Duodenal mucosa (tissue), 2 donors: ENCODE measurements at regions not wholly inside any gene's neighbourhood (a gene's known extent, or its start where the extent isn't known, plus 50 kb on each side); places are given as distances from the start of the nearest gene placed in this dataset.
A peak's percentile ranks its signal among the peaks of the same experiment; 100 is the strongest.

Source experiments
- H3K27ac ChIP-seq: one replicate; pipeline ENCODE4 v1.7.0; 2013; ENCODE audit warnings: low read depth, low read length
- H3K27me3 ChIP-seq, 2 donors: one replicate each; pipeline ENCODE4 v1.7.0; 2013; ENCODE audit warnings: low read length in 2 of 2, control low read depth in 1 of 2; ENCODE audit not compliant: insufficient read depth in 2 of 2, control insufficient read depth in 1 of 2
- H3K36me3 ChIP-seq, 2 donors: one replicate each; pipeline ENCODE4 v1.7.0; 2013; ENCODE audit warnings: low read length in 2 of 2, control low read depth in 1 of 2; ENCODE audit not compliant: insufficient read depth in 2 of 2, control insufficient read depth in 1 of 2
- H3K4me1 ChIP-seq, 2 donors: one replicate each; pipeline ENCODE4 v1.7.0; 2013; ENCODE audit warnings: low read length in 2 of 2, control low read depth in 1 of 2; ENCODE audit not compliant: insufficient read depth in 2 of 2, control insufficient read depth in 1 of 2
- H3K4me3 ChIP-seq, 2 donors: one replicate each; pipeline ENCODE4 v1.7.0; 2013; ENCODE audit warnings: low read length in 2 of 2, low read depth in 1 of 2
- H3K9ac ChIP-seq, 2 donors: one replicate each; pipeline ENCODE4 v1.7.0; 2013; ENCODE audit warnings: low read length in 2 of 2, low read depth in 1 of 2
- H3K9me3 ChIP-seq, 2 donors: one replicate each; pipeline ENCODE4 v1.7.0; 2013; ENCODE audit warnings: low read length in 2 of 2, control low read depth in 1 of 2; ENCODE audit not compliant: control insufficient read depth in 1 of 2

- Histone ChIP-seq H3K9me3 (no peaks in the 10 kb centered on the region), H3K27ac (no peak overlapping the region), H3K36me3 (no peaks in the 10 kb centered on the region), H3K4me3 (no peak overlapping the region), H3K4me1 (no peaks in the 10 kb centered on the region), H3K27me3 (no peaks in the 10 kb centered on the region), H3K9ac (no peak overlapping the region)
These were observed 258.9 kb upstream of the TCF21 start for GRCh38 chr6:133629970-133630369.

DNA sequence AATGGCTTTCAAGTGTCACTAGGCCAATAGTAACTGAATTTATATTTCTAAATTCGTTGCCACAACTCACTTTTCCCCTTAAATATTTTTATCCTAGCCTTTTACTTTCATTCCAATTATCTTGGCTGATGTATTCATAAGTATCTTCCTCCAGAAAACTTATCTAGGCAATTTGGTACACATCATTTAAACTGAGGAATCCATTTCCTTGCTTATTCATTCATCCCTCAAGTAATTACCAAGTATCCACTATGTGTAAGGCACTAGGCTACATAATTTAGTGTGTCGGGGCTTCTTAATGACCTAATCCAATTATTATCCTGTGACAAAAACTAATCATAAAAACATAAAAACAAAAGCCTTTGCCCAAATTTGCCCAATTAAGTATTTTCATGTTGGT lies 258.3 kb upstream of the TCF21 start:
- Histone ChIP-seq H3K36me3 (no peaks in the 10 kb centered on the region), H3K4me3 (no peak overlapping the region), H3K27ac (no peak overlapping the region), H3K4me1 (no peaks in the 10 kb centered on the region), H3K27me3 (no peaks in the 10 kb centered on the region), H3K9ac (no peak overlapping the region), H3K9me3 (no peaks in the 10 kb centered on the region)

- Histone ChIP-seq H3K27me3 (no peaks in the 10 kb centered on the region), H3K9ac (no peak overlapping the region), H3K9me3 (no peaks in the 10 kb centered on the region), H3K4me1 (no peaks in the 10 kb centered on the region), H3K27ac (no peak overlapping the region), H3K36me3 (no peaks in the 10 kb centered on the region), H3K4me3 (no peak overlapping the region)
These were observed 257.5 kb upstream of the TCF21 start for GRCh38 chr6:133631421-133631820.

GRCh38 chr6:133632206-133632605 lies 256.7 kb upstream of the TCF21 start:
- no peaks in the 10 kb centered on the region for H3K27me3 ChIP-seq
- no peak overlapping the region for H3K9ac ChIP-seq
- no peaks in the 10 kb centered on the region for H3K36me3 ChIP-seq
- H3K4me1 ChIP-seq: no peaks in the 10 kb centered on the region
- no peak overlapping the region for H3K4me3 ChIP-seq
- H3K27ac ChIP-seq: no peak overlapping the region
- H3K9me3 ChIP-seq: no peaks in the 10 kb centered on the region

- no peaks in the 10 kb centered on the region for H3K9me3 ChIP-seq
- H3K4me1 ChIP-seq: no peaks in the 10 kb centered on the region
- no peak overlapping the region for H3K9ac ChIP-seq
- H3K27me3 ChIP-seq: no peaks in the 10 kb centered on the region
- H3K4me3 ChIP-seq: no peak overlapping the region
- H3K27ac ChIP-seq: no peak overlapping the region
- no peaks in the 10 kb centered on the region for H3K36me3 ChIP-seq
These were observed 256.0 kb upstream of the TCF21 start for GRCh38 chr6:133632906-133633305.

DNA sequence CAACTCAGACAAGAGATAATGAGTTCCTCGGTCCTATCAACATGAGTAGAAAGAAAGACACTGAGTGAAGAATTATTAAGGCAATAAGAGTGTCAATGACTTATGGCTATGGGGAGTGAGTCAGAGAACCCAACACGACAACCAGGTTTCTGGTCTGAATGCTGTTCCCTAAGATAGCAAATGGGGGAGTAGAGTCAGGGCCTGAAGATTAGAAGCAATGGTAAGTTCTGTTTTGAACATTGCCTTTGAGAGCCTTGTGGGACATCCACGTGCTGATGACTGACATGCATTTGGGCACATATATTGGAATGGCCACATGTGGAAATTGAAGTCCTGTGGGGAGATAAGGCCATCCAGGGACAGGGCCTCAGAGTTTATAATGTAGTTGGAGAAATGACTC lies 254.4 kb upstream of the TCF21 start:
- no peak overlapping the region for H3K4me3 ChIP-seq
- H3K9ac ChIP-seq: no peak overlapping the region
- no peaks in the 10 kb centered on the region for H3K27me3 ChIP-seq
- H3K9me3 ChIP-seq: peaks cover 0 to 5% of the 10 kb centered on the region in 2 donors
- H3K27ac ChIP-seq: no peak overlapping the region
- H3K36me3 ChIP-seq: no peaks in the 10 kb centered on the region
- no peaks in the 10 kb centered on the region for H3K4me1 ChIP-seq

DNA sequence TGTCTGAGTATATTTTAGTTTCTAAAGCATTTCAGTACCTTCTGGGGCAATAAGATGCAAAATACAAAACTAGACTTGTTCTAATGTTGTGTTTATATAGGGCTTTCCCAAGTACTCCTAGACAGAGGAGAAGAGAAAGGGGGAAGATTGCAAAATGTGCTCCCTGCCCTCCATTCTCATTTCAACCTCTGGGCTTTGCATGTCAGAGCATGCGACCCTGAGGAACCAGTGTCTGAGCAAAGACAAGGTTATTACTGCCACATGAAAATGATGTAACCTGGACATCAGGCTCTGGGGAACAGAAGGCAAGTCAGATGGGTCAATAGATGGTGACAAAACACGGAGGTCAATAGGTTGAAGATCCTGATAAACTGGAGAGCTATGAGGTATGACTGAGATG lies 253.5 kb upstream of the TCF21 start:
- H3K4me1 ChIP-seq: no peaks in the 10 kb centered on the region
- H3K4me3 ChIP-seq: no peak overlapping the region
- H3K27ac ChIP-seq: no peak overlapping the region
- H3K27me3 ChIP-seq: no peaks in the 10 kb centered on the region
- H3K9me3 ChIP-seq: peaks cover 0 to 5% of the 10 kb centered on the region in 2 donors
- H3K36me3 ChIP-seq: no peaks in the 10 kb centered on the region
- H3K9ac ChIP-seq: no peak overlapping the region

GRCh38 chr6:133637436-133637835 lies 251.5 kb upstream of the TCF21 start:
- Histone ChIP-seq H3K27me3 (no peaks in the 10 kb centered on the region), H3K9ac (no peak overlapping the region), H3K36me3 (no peaks in the 10 kb centered on the region), H3K4me3 (no peak overlapping the region), H3K9me3 (peaks cover 0 to 5% of the 10 kb centered on the region in 2 donors), H3K4me1 (no peaks in the 10 kb centered on the region), H3K27ac (no peak overlapping the region)

DNA sequence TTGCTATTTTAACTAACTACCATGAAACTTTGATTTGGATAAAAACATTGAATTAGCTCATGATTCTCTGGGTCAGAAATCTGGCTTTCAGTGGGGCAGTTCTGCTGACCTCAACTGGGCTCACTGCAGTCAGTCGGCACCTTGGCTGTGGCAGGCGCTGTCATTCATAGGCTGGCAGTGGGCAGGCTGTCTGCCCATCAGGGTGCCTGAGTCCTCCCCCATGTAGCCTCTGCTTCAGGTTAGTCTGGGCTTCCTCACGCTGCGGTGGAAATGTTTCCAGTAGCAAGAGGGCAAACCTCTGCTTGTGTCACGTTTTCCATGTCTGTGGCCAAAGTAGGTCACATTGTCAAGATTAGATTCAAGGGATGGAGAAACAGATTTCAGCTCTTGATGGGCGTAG lies 251.0 kb upstream of the TCF21 start:
- Histone ChIP-seq H3K27me3 (no peaks in the 10 kb centered on the region), H3K9me3 (peaks cover 0 to 5% of the 10 kb centered on the region in 2 donors), H3K36me3 (no peaks in the 10 kb centered on the region), H3K9ac (no peak overlapping the region), H3K4me1 (no peaks in the 10 kb centered on the region), H3K4me3 (no peak overlapping the region), H3K27ac (peak overlapping the region; percentile 23)

GRCh38 chr6:133641104-133641503 lies 247.8 kb upstream of the TCF21 start:
- Histone ChIP-seq H3K9me3 (peaks cover 0 to 5% of the 10 kb centered on the region in 2 donors), H3K9ac (no peak overlapping the region), H3K4me1 (no peaks in the 10 kb centered on the region), H3K27ac (no peak overlapping the region), H3K27me3 (no peaks in the 10 kb centered on the region), H3K4me3 (no peak overlapping the region), H3K36me3 (no peaks in the 10 kb centered on the region)

DNA sequence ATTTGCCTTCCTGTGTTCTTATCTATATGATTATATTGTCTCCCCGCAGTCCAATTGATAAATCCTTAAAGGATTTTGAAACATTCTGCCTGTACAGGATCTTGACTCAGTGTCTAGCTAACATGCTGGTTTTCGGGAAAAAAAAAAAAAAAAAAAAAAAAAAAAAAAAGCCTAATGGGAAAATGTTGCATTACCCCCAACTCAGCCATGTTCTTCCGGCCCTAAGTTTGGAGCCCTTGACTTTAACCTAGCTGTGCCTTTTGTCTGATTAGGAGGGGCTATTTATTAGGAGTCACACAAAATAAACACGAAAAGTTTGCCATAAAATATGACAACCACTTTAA lies 244.4 kb upstream of the TCF21 start:
- no peak overlapping the region for H3K27ac ChIP-seq
- no peak overlapping the region for H3K9ac ChIP-seq
- no peaks in the 10 kb centered on the region for H3K27me3 ChIP-seq

More for the DNA sequence above, 244.4 kb upstream of the TCF21 start:
- Histone ChIP-seq H3K4me1 (no peaks in the 10 kb centered on the region), H3K4me3 (no peak overlapping the region), H3K9me3 (no peaks in the 10 kb centered on the region), H3K36me3 (no peaks in the 10 kb centered on the region)
